22Rv1 (cell line): ENCODE measurements at regions not wholly inside any gene's neighbourhood (a gene's known extent, or its start where the extent isn't known, plus 50 kb on each side); places are given as distances from the start of the nearest gene placed in this dataset.

ENCODE experiments used
- CTCF ChIP-seq: fragments of 450-650 bp; IDR thresholded peaks from 2 replicates; pipeline ENCODE4 v1.5.1; 2017; ENCODE audit warnings: mild to moderate bottlenecking
- ZFX ChIP-seq: fragments of 450-650 bp; IDR thresholded peaks from 2 replicates; pipeline ENCODE4 v1.6.1; 2017; ENCODE audit warnings: antibody characterized with exemption, borderline replicate concordance

- TF ChIP-seq CTCF (no peak), ZFX (no peak)
These were observed 863.2 kb upstream of the CHORDC1 start for GRCh38 chr11:91086028-91086427.
